HG02973 (cell line): ENCODE measurements at regions not wholly inside any gene's neighbourhood (a gene's known extent, or its start where the extent isn't known, plus 50 kb on each side); places are given as distances from the start of the nearest gene placed in this dataset.

Experiments used
- ATAC-seq: cut with Tn5 transposase; IDR thresholded peaks from one replicate; pipeline ENCODE4 v1.9.1; 2021; ENCODE audit warnings: moderate library complexity; ENCODE audit not compliant: unreplicated experiment

- ATAC-seq = no peak
Measured at GRCh38 chr5:18027241-18027867, 393.1 kb downstream of the TAF11L14 start.

GRCh38 chr5:18028036-18028435 lies 393.8 kb downstream of the TAF11L14 start:
- ATAC-seq = no peak

- no peak for ATAC-seq
Measured at GRCh38 chr5:18032744-18033143, 398.5 kb downstream of the TAF11L14 start.

GRCh38 chr5:18036531-18036930 lies 402.3 kb downstream of the TAF11L14 start:
- ATAC-seq = no peak

GRCh38 chr5:18037718-18038117 lies 403.5 kb downstream of the TAF11L14 start:
- no peak for ATAC-seq

- ATAC-seq = no peak
Measured at GRCh38 chr5:18043344-18043743, 409.1 kb downstream of the TAF11L14 start.

- ATAC-seq = no peak
Measured at GRCh38 chr5:18048449-18048848, 414.2 kb downstream of the TAF11L14 start.

GRCh38 chr5:18050345-18050744 lies 416.1 kb downstream of the TAF11L14 start:
- ATAC-seq = no peak

GRCh38 chr5:18050776-18051175 lies 416.5 kb downstream of the TAF11L14 start:
- no peak for ATAC-seq

- ATAC-seq = no peak
Measured at GRCh38 chr5:18051953-18052352, 417.7 kb downstream of the TAF11L14 start.

- ATAC-seq = no peak
Measured at GRCh38 chr5:18052569-18052968, 418.3 kb downstream of the TAF11L14 start.

- ATAC-seq = no peak
Measured at GRCh38 chr5:18057725-18058124, 423.5 kb downstream of the TAF11L14 start.

- ATAC-seq = no peak
Measured at GRCh38 chr5:18067615-18068014, 433.4 kb downstream of the TAF11L14 start.

GRCh38 chr5:18068826-18069225 lies 434.6 kb downstream of the TAF11L14 start:
- ATAC-seq = no peak

- no peak for ATAC-seq
Measured at GRCh38 chr5:18069790-18070189, 435.5 kb downstream of the TAF11L14 start.

- no peak for ATAC-seq
Measured at GRCh38 chr5:18072600-18072999, 438.3 kb downstream of the TAF11L14 start.

GRCh38 chr5:18074961-18075360 lies 440.7 kb downstream of the TAF11L14 start:
- ATAC-seq = no peak

GRCh38 chr5:18078157-18078556 lies 443.9 kb downstream of the TAF11L14 start:
- no peak for ATAC-seq

- ATAC-seq = no peak
Measured at GRCh38 chr5:18079831-18080230, 445.6 kb downstream of the TAF11L14 start.

- no peak for ATAC-seq
Measured at GRCh38 chr5:18088020-18088579, 453.8 kb downstream of the TAF11L14 start.

- ATAC-seq = no peak
Measured at GRCh38 chr5:18090177-18090576, 455.9 kb downstream of the TAF11L14 start.

GRCh38 chr5:18091142-18091541 lies 456.9 kb downstream of the TAF11L14 start:
- no peak for ATAC-seq

- ATAC-seq = no peak
Measured at GRCh38 chr5:18091758-18092157, 457.5 kb downstream of the TAF11L14 start.
